Subcutaneous abdominal adipose tissue (tissue), 5 donors: ENCODE measurements at regions not wholly inside any gene's neighbourhood (a gene's known extent, or its start where the extent isn't known, plus 50 kb on each side); places are given as distances from the start of the nearest gene placed in this dataset.
A peak's percentile ranks its signal among the peaks of the same experiment; 100 is the strongest.

Experiments
- H3K27ac ChIP-seq: one replicate; pipeline ENCODE4 v1.7.0; 2013; ENCODE audit warnings: low read depth, mild to moderate bottlenecking, inconsistent platforms, low read length, moderate library complexity
- H3K27me3 ChIP-seq, 5 donors: one replicate each; pipeline ENCODE4 v1.7.0; 2013; ENCODE audit warnings: low read length in 5 of 5, inconsistent platforms in 1 of 5; ENCODE audit not compliant: control insufficient read depth in 5 of 5, insufficient read depth in 4 of 5
- H3K36me3 ChIP-seq, 5 donors: one replicate each; pipeline ENCODE4 v1.7.0; 2013; ENCODE audit warnings: low read length in 5 of 5; ENCODE audit not compliant: control insufficient read depth in 5 of 5, insufficient read depth in 5 of 5
- H3K4me1 ChIP-seq, 5 donors: one replicate each; pipeline ENCODE4 v1.7.0; 2013; ENCODE audit warnings: low read length in 5 of 5, mild to moderate bottlenecking in 3 of 5, moderate library complexity in 1 of 5; ENCODE audit not compliant: control insufficient read depth in 5 of 5, insufficient read depth in 5 of 5
- H3K4me3 ChIP-seq, 5 donors: one replicate each; pipeline ENCODE4 v1.7.0; 2013; ENCODE audit warnings: low read length in 5 of 5, low read depth in 1 of 5
- H3K9ac ChIP-seq, 5 donors: one replicate each; pipeline ENCODE4 v1.7.0; 2013; ENCODE audit warnings: low read length in 5 of 5, mild to moderate bottlenecking in 4 of 5, moderate library complexity in 3 of 5
- H3K9me3 ChIP-seq, 5 donors: one replicate each; pipeline ENCODE4 v1.7.0; 2013; ENCODE audit warnings: low read length in 5 of 5; ENCODE audit not compliant: control insufficient read depth in 5 of 5
- donor health status: healthy.
- donor health status: healthy.
- donor health status: healthy.
- donor health status: healthy.
- donor health status: healthy.

DNA sequence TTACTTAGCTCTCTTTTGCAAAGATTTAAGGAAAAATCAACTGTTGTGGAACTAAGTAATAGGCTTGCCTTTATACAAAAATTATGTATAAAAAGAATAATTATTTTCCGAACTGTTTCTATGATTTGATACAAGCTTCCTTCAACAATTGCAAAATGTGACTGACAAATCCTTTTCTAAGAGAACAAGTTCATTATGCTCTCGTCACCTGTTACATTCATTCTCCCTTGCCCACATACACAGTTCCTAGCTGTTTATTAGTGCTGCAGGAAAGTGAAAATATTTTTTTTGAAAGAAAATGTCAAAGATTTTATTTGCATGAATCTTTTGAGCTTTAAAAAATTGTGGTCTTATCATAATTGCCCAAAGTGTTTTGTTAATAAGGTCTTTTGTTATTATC, 466.2 kb downstream of the USP25 start:
- no peaks in the 10 kb centered on the region for H3K27me3 ChIP-seq
- peak overlapping the region; percentile 90 for H3K27ac ChIP-seq
- H3K9me3 ChIP-seq: peaks cover 0 to 8% (median 4%) of the 10 kb centered on the region in 5 donors
- H3K4me1 ChIP-seq: peaks cover 0 to 17% (median 10%) of the 10 kb centered on the region in 5 donors
- H3K4me3 ChIP-seq: peak overlapping the region; percentile 51 to 70 (median 64)
- H3K36me3 ChIP-seq: peaks cover 0 to 2% (median 0%) of the 10 kb centered on the region in 5 donors
- H3K9ac ChIP-seq: peak overlapping the region; percentile 20 to 87 (median 48)

DNA sequence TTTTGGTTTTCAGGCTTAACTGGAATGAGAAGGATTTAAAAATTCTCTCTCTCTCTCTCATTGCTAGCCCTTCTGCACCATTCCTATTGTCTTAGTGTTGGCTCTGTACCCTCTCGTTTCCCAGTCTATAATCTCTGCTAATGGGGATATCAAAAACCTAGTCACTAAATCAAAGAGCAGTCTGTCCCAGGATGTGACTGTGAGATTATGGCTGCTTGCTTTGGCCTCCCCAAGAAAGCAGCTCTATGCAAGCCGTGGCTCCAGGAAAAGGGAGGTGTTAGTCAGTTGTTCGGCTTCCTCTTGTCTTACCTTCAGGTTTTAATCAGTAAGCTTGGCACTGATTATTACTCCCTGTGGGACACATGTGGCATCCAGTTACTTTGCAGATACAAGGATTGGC, 468.8 kb downstream of the USP25 start:
- Histone ChIP-seq H3K27me3 (no peaks in the 10 kb centered on the region), H3K4me3 (peak overlapping the region in 1 of 5 donors; percentile 37), H3K27ac (no peak overlapping the region), H3K9ac (no peak overlapping the region), H3K9me3 (peaks cover 0 to 8% (median 4%) of the 10 kb centered on the region in 5 donors), H3K4me1 (peaks cover 0 to 14% (median 8%) of the 10 kb centered on the region in 5 donors), H3K36me3 (peaks cover 0 to 2% (median 0%) of the 10 kb centered on the region in 5 donors)

DNA sequence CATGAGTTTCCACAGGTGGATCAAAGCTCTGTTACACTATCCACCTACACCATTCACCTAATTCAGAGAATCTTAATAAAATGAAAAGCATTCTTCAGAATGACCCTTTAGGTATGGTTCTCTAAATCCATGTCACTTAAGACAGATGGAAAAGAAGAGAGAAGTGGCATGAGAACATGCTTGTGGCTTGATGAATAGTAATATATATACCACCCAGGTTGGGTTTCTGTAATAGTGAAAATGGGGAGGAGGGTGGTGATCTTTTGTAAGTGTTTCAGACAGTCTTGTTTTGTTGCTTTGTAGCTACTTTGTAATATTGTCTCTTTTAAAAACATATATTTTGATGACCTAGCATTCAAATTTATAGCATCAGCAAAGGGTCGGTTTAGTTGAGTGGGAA, 469.8 kb downstream of the USP25 start:
- Histone ChIP-seq H3K9me3 (peaks cover 0 to 8% (median 4%) of the 10 kb centered on the region in 5 donors), H3K9ac (no peak overlapping the region), H3K27ac (no peak overlapping the region), H3K27me3 (no peaks in the 10 kb centered on the region), H3K4me1 (peaks cover 0 to 12% (median 8%) of the 10 kb centered on the region in 5 donors), H3K4me3 (no peak overlapping the region), H3K36me3 (peaks cover 0 to 2% (median 0%) of the 10 kb centered on the region in 5 donors)

- H3K4me1 ChIP-seq: peaks cover 0 to 12% (median 6%) of the 10 kb centered on the region in 5 donors
- no peak overlapping the region for H3K9ac ChIP-seq
- H3K27me3 ChIP-seq: no peaks in the 10 kb centered on the region
- H3K27ac ChIP-seq: no peak overlapping the region
- peaks cover 0 to 2% (median 0%) of the 10 kb centered on the region in 5 donors for H3K36me3 ChIP-seq
- H3K9me3 ChIP-seq: peaks cover 0 to 8% (median 4%) of the 10 kb centered on the region in 5 donors
- no peak overlapping the region for H3K4me3 ChIP-seq
Observed at GRCh38 chr21:16201718-16202117, 471.9 kb downstream of the USP25 start.

DNA sequence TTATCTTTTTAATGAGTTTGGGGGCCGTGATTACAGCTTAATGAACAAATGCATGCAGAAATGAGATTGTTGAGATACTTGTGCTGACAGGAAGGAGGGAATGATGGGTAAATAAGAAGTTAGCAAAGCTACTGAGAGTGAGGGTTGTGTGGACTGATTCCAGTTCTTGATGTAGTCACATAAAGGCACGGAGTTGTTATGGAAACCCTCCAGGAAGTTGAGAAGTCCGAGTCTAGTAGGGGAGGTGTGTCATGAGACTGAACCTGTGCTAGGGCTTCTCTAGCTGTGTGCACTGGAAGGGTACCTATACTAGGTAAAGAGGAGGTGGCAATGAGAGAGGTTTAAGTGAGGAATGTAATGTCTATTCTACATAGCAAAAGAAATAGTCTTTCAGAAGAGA, 475.7 kb downstream of the USP25 start:
- no peaks in the 10 kb centered on the region for H3K27me3 ChIP-seq

DNA sequence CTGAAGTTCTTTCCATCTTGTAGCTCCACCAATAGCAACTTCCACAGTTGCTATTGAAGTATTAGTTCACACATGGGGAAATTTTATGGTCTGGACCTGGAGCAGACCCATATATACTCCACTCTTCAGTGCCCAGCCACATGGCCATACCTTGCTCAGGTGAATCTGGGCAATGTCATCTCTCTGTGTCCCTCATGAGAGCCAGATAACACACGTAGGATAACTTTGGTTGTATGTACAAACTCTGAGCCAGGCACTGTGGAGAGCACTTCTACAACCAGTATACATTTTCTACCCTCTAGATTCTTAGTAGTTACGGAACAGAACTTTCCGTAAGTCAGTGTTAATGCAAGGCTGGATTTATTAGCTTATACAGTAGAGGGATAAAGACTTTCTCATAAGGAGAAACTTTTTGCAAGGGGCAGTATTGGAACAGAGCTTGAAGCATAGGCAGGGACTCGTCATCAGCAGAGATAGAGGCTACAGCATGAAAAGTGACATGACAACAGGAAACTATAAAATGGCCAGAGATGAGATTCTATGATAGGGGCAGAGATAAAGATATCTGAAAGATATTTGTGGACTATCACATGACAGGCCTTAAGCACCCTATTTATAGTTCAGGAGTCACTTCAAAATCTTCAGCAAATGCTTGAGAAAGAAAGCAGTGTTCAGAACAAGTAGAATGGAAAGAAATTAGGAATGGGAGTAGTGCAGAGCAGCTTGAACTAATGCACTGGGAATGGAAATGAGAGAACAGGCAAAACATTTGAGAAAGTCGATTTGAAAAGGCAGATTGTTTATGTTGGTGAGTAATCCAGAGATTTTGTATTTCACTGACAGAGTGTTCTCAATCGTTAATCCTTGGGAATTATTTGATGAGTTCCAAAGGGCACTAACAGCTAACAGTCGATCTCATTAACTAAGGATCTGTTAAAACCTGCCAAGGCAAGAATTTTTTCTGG, 481.8 kb downstream of the USP25 start:
- Histone ChIP-seq H3K36me3 (no peaks in the 10 kb centered on the region), H3K27ac (peak overlapping the region; percentile 15), H3K9me3 (no peaks in the 10 kb centered on the region), H3K9ac (peak overlapping the region in 1 of 5 donors; percentile 41), H3K27me3 (no peaks in the 10 kb centered on the region), H3K4me3 (peak overlapping the region in 1 of 5 donors; percentile 34), H3K4me1 (peaks cover 0 to 23% (median 7%) of the 10 kb centered on the region in 5 donors)

More for the DNA sequence above, 475.7 kb downstream of the USP25 start:
- Histone ChIP-seq H3K9ac (no peak overlapping the region), H3K4me1 (peaks cover 0 to 6% (median 0%) of the 10 kb centered on the region in 5 donors), H3K36me3 (peaks cover 0 to 2% (median 0%) of the 10 kb centered on the region in 5 donors), H3K9me3 (no peaks in the 10 kb centered on the region), H3K4me3 (no peak overlapping the region), H3K27ac (no peak overlapping the region)

DNA sequence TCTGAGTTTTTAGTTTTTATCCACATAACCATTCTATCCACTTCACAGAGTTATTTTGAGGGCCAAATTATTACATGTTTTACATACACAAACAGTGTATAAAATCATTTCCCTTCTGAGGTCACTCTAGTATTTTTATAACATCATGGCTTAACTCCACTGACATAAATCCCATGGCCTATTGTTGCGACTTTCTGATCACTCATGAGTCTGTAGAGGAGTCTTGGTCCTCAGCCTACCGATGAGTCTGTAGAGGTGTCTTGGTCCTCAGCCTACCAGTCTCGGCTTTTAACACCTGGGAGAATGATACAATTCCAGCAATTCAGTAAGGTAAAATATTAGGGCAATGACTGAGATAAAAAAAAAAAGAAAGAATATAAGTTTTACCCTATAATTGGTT, 483.7 kb downstream of the USP25 start:
- Histone ChIP-seq H3K27ac (no peak overlapping the region), H3K4me3 (no peak overlapping the region), H3K9me3 (no peaks in the 10 kb centered on the region), H3K27me3 (no peaks in the 10 kb centered on the region), H3K36me3 (no peaks in the 10 kb centered on the region), H3K4me1 (peaks cover 0 to 29% (median 7%) of the 10 kb centered on the region in 5 donors), H3K9ac (no peak overlapping the region)

DNA sequence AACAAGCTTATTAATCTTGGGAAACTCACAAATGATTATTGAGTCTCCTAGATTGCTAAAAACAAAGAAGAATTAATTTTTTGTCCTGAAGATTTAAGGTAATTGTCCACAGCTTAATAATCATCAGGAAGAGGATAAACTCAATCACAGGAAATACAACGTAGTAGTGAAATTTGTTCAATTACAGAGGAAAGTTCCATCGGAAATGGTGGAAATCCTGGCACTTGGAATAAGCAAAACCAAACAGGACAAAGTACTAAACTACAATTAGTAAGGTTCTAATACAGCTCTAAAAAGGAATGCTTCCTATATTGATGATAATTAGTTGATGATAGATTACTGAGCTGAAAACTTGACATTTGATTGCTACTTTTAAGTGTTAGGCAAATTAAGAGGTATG, 485.4 kb downstream of the USP25 start:
- Histone ChIP-seq H3K27me3 (no peaks in the 10 kb centered on the region), H3K36me3 (peaks cover 0 to 5% (median 0%) of the 10 kb centered on the region in 5 donors), H3K9ac (no peak overlapping the region), H3K4me1 (peaks cover 0 to 29% (median 5%) of the 10 kb centered on the region in 5 donors), H3K9me3 (no peaks in the 10 kb centered on the region), H3K4me3 (no peak overlapping the region), H3K27ac (no peak overlapping the region)

DNA sequence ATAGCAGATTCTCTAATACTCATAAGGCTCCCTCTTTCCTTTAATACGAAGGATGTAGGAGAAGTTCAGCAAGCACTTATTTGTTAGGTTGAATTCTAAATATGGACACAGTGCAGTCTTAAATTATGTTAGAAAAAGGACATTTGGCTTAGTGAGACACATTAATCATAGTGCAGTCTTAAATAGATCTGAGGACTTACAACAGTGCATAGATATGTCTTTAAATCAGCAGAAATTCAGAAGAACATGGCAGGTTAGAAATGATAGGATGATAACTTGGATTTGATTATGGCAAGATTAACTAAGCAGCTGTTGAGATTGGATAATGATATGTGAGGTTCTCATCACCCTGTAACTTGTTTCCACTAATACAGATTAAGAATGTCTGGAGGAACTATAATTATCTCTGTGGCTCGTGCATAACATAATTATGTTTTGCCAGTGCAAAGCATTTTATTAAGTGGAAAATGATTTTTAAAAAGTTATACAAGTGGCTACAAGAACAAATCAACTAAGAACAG, 485.9 kb downstream of the USP25 start:
- no peak overlapping the region for H3K4me3 ChIP-seq
- no peaks in the 10 kb centered on the region for H3K9me3 ChIP-seq
- H3K27ac ChIP-seq: no peak overlapping the region
- H3K36me3 ChIP-seq: peaks cover 0 to 5% (median 2%) of the 10 kb centered on the region in 5 donors
- H3K27me3 ChIP-seq: no peaks in the 10 kb centered on the region
- H3K4me1 ChIP-seq: peaks cover 0 to 29% (median 5%) of the 10 kb centered on the region in 5 donors
- no peak overlapping the region for H3K9ac ChIP-seq
